ENCODE measurements at regions not wholly inside any gene's neighbourhood (a gene's known extent, or its start where the extent isn't known, plus 50 kb on each side); places are given as distances from the start of the nearest gene placed in this dataset.
"Not testable (repeated sequence)": the region's sequence is repeated elsewhere in the genome, so short reads cannot be mapped to it uniquely, and the experiment has no call there.

DNA sequence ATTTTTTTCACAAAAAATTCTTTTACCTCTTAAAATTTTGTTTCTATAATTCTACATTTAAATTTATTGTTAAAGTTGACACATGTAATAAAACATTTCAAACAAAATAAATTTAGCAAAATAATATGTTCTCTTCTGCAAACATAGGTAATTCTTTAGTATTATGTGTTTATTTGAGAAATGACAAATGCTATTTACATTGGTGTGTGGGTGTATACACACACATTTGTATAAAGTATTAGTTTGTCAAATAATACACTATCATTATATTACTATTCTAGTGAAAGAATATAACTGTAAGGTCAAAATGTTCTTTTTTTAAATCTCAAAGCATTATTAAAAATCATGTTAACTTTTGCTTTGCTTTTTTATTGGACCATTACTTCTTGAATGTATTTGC is 1370.6 kb downstream of the SI start:
- no peak for DNase-seq

DNA sequence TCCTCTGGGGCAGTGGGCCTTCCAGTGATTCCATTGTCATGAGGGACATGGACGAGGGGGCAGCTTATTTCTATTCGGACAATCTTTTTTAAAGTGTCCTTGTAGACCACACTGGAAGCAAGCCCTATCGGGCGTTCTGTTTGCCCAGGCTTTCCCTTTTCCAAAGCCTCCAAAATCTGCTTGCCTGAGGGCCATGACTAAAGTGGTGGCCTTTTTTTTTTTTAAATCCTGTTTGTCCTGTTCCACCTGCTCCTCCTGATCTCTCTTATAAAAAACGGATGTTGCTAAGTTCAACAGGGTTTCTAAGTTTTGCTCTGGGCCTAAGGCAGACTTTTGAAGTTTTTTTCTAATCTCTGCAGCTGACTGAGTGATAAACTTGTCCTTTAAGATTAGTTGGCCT is 1380.1 kb downstream of the SI start:
- DNase-seq: not testable (repeated sequence)

DNA sequence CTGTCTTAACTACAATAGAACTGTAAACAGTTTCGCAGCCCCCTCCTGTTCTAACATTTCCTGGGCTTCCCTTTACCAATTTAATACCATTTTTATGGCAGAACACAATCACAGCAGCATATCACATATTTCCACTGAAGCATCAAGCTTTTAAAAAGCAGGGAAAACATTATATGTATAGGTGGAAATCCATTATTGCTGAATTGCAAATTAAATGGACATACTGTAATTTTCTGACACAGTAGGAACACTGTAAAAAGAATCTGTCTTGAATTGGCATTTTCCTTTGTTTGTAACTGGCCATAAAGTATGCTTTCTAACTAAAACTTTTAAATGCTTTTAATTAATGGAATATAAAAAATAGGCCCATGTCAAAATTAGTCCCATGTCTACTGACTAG is 1385.8 kb downstream of the SI start:
- no peak for DNase-seq

- no peak for DNase-seq
Observed at GRCh38 chr3:163684651-163685050, 1393.6 kb downstream of the SI start.

GRCh38 chr3:163672954-163673353 is 1405.3 kb downstream of the SI start:
- DNase-seq: no peak

DNA sequence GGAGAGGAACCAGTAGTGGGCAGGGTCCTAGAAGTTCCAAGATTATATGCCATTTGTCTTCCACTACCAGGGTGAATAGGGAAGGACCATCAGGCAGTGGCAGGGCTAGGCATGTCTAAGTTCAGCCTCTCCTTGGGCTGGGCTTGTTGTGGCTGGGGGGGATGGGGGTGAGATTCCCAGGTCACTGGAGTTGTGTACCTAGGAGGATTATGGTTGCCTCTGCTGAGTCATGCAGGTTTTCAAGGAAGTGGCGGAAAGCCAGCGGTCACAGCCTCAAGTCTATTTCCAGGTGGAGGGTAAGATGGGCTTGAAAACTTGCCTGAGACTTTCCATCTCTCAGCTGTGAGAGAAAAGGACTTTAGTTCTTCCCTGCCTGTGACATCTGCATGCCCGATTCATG is 1407.1 kb downstream of the SI start:
- DNase-seq: no peak

DNA sequence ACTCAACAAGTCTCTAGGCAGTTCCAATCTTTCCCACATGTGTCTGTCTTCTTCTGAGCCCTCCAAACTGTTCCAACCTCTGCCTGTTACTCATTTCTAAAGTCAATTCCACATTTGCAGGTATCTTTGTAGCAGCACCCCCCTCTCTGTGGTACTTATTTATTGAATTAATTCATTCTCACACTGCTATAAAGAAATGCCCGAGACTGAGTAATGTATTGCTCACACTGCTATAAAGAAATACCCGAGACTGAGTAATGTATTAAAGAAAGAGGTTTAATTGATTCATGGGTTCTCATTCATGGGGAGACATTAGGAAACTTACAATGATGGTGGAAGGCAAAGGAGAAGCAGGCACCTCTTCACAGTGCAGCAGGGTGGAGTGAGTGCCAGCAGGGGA is 1413.8 kb downstream of the SI start:
- no peak for DNase-seq

DNA sequence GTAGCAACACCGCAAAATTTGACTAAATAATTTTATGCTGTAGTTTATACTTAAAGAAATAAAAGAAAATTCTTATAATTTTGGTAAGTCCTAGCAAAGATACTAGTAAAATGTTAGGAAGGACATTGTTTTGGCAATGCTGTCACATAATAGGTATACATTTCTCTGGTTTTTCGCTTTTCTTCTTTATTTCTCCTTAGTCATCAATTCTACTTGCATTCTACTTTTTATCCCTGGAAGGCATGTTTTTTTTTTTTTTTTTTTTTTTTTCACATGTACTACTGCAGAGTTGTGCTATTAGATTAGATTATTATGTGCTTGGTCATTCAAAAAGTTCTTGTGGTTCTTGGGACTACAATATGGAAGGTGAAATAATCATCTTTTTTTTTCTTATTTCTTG is 1421.2 kb downstream of the SI start:
- no peak for DNase-seq

DNA sequence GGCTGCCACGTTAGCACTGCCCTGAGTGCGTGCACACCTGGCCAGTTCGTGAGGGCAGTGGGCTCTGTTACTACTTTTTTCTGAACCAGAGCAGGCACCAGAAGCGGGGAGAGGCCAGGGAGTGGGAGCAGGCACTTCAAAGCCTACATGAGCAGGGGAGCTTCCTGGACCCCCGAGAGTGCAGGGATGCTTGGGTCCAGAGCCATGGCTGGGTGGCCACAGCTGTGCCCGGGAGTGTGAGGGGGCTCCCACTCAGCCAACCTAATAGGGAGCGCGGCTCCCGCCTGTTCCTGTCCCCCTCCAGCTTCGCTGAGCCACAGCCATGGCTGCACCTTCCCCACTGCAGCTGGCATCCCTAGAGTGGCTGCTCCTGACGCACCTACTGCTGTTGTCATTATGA is 1423.3 kb downstream of the SI start:
- no peak for DNase-seq

DNA sequence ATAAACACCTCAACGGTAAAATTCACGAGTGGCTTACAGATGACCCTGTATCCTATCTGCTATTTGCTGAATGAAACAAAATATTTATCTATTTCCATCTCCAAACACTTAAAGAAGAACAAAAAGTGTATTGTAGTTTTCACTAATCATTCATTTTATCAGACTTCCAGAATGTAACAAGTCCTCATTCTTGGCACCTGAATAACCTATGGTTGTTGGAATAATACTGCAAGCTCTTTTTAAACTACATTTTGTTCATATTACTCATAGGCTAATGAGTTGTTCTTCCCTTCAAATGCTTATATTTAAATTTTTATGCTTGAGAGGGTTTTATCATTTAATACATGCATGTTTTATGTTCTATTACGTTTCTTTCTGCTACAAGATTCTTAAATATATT is 1434.1 kb downstream of the SI start:
- no peak for DNase-seq

- DNase-seq: no peak
Observed at GRCh38 chr3:163632722-163633121, 1445.6 kb downstream of the SI start.

- no peak for DNase-seq
Observed at GRCh38 chr3:163626753-163627152, 1451.5 kb downstream of the SI start.

DNA sequence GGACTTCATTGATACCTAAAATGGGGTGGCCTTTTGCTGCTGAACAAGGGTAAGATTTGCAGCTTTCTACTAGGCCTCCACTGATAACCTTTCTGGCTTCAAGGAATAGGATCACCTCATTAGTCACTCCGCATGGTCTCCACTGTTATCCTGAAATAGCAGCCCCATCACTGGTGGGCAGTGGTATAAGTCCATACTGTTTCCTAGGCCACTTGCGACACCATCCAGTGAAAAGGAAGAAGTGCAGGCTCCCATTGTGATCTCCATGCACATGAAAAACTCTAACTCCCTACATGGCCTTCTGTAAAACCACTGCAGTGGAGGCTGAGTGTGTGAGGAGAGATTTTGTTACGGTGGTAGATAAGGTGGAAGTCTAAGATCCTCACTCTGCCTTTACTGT is 1455.9 kb downstream of the SI start:
- DNase-seq: no peak

GRCh38 chr3:163614886-163615285 is 1463.4 kb downstream of the SI start:
- no peak for DNase-seq

GRCh38 chr3:163605915-163606314 is 1472.4 kb downstream of the SI start:
- no peak for DNase-seq

- no peak for DNase-seq
Observed at GRCh38 chr3:163601426-163601825, 1476.9 kb downstream of the SI start.

GRCh38 chr3:163587342-163587741 is 1491.0 kb downstream of the SI start:
- no peak for DNase-seq

GRCh38 chr3:163582967-163583366 is 1495.3 kb downstream of the SI start:
- no peak for DNase-seq

GRCh38 chr3:163577271-163577670 is 1501.0 kb downstream of the SI start:
- peak in 1 of 58 donors; percentile 7 for DNase-seq

GRCh38 chr3:163576314-163576713 is 1502.0 kb downstream of the SI start:
- DNase-seq: no peak

DNA sequence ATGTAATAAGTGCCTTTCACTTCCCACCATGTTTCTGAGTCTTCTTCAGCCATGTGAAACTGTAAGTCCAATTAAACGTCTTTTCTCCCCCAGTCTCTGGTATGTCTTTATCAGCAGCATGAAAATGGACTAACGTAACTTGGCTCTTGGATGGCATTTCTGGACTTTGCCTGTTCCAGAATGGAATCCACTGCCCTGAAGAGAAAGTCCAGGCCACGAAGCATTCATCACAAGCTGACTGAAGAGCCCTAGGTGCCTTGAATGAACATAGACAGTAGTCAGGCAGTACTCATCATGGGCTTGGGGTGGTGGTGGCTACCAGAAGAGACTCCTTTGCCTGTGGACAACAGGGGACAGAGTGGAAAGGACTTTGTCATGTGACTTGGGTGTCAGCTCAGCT is 1505.0 kb downstream of the SI start:
- no peak for DNase-seq

DNA sequence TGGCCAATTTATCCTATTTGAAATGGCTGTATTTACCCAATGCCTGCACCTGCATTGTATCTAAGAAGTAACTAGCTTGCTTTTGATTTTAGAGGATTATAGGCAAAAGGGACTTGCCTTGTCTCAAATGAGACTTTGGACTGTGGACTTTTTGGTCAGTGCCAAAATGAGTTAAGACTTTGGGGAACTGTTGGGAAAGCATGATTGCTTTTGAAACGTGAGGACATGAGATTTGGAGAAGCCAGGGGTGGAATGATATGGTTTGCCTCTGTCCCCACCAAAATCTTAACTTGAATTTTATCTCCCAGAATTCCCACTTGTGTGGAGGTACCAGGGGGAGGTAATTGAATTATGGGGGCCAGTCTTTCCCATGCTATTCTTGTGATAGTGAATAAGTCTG is 1505.4 kb downstream of the SI start:
- no peak for DNase-seq

- no peak for DNase-seq
Observed at GRCh38 chr3:163563485-163563884, 1514.8 kb downstream of the SI start.

- DNase-seq: no peak
Observed at GRCh38 chr3:163562625-163563024, 1515.7 kb downstream of the SI start.

- DNase-seq: no peak
Observed at GRCh38 chr3:163561151-163561550, 1517.1 kb downstream of the SI start.
